Activated T-helper 2 cell treated with anti-CD3 and anti-CD28 coated beads, Interferon-gamma antibody, Interleukin-2, Interleukin-4, amounts not matched to agents 10 μg/mL and 5 μg/mL and 100 μg/mL, durations not matched to agents 14 hours and 24 hours and 36 hours (primary cell): ENCODE measurements at regions not wholly inside any gene's neighbourhood (a gene's known extent, or its start where the extent isn't known, plus 50 kb on each side); places are given as distances from the start of the nearest gene placed in this dataset.

Experiments
- DNase-seq: peaks from one replicate; pipeline ENCODE4 v3.0.0; 2021; ENCODE audit warnings: low spot score
- H3K27ac Mint-ChIP-seq: one replicate; pipeline ENCODE4 v1.8.0; 2021; ENCODE audit warnings: mixed read lengths
- H3K27me3 Mint-ChIP-seq: one replicate; pipeline ENCODE4 v1.8.0; 2021; ENCODE audit warnings: low read depth, mixed read lengths
- H3K36me3 Mint-ChIP-seq: one replicate; pipeline ENCODE4 v1.8.0; 2021; ENCODE audit warnings: low read depth, mixed read lengths
- H3K4me1 Mint-ChIP-seq: one replicate; pipeline ENCODE4 v1.8.0; 2021; ENCODE audit warnings: low read depth, mixed read lengths
- H3K4me3 Mint-ChIP-seq: one replicate; pipeline ENCODE4 v1.8.0; 2021; ENCODE audit warnings: low read depth, mild to moderate bottlenecking, moderate library complexity, mixed read lengths
- H3K9me3 Mint-ChIP-seq: one replicate; pipeline ENCODE4 v1.8.0; 2021; ENCODE audit warnings: mixed read lengths
- intact Hi-C: fragments of 100-400 bp; cut with micrococcal nuclease; formaldehyde crosslinking; loops from one replicate; pipeline ENCODE4 v1.15.1; 2023

- Mint-ChIP-seq H3K27me3 (no peaks in the 10 kb centered on the region), H3K9me3 (no peaks in the 10 kb centered on the region), H3K27ac (no peak overlapping the region), H3K4me3 (no peak overlapping the region), H3K4me1 (no peaks in the 10 kb centered on the region), H3K36me3 (no peaks in the 10 kb centered on the region)
- DNase-seq, result no peak
- intact Hi-C loops, result no loop called here
These were observed 69.0 kb upstream of the KAZN start for GRCh38 chr1:14529475-14529874.

- Mint-ChIP-seq H3K36me3 (no peaks in the 10 kb centered on the region), H3K4me3 (no peak overlapping the region), H3K9me3 (no peaks in the 10 kb centered on the region), H3K4me1 (no peaks in the 10 kb centered on the region), H3K27ac (no peak overlapping the region), H3K27me3 (no peaks in the 10 kb centered on the region)
- intact Hi-C loops, result no loop called here
- no peak for DNase-seq
These were observed 67.0 kb upstream of the KAZN start for GRCh38 chr1:14531519-14531918.

DNA sequence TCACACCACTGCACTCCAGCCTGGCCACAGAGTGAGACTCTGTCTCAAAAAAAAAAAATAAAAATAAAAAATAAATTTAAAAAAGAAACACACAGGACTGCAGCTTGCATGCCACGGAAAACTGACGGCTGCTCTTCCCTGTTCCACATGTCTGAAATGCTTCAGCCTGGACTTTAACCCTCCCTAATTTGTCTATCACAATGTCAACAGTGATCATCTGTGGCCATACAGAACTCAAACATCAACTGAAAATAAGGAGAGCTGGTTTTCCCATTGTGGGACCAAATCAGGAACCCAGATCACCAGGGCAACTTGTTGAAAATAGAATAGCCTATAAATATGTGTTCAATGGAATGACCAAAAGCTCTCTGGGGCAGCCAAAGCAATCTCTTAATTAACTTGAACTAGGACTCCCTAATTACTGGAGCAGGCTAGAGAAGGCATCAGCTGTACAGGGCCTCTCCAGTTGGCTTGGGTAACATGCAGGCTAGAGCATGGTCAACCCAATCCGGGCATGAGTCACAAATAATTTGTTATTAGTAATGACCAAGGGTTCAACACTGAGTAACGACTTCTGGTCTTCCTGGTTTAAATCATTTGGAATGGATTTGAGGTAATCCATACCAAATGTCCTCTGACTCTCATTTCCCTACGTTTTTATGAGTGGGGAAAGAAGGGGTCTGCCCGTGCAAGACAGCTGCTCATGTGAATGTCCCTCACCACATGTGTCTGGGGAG lies 62.7 kb upstream of the KAZN start:
- no peaks in the 10 kb centered on the region for H3K4me1 Mint-ChIP-seq
- H3K27ac Mint-ChIP-seq, result no peak overlapping the region
- H3K27me3 Mint-ChIP-seq, result no peaks in the 10 kb centered on the region
- intact Hi-C loops, result no loop called here
- H3K9me3 Mint-ChIP-seq, result no peaks in the 10 kb centered on the region
- DNase-seq, result no peak
- no peak overlapping the region for H3K4me3 Mint-ChIP-seq
- no peaks in the 10 kb centered on the region for H3K36me3 Mint-ChIP-seq

- Mint-ChIP-seq H3K4me1 (no peaks in the 10 kb centered on the region), H3K4me3 (no peak overlapping the region)
These were observed 60.1 kb upstream of the KAZN start for GRCh38 chr1:14538335-14538734.

DNA sequence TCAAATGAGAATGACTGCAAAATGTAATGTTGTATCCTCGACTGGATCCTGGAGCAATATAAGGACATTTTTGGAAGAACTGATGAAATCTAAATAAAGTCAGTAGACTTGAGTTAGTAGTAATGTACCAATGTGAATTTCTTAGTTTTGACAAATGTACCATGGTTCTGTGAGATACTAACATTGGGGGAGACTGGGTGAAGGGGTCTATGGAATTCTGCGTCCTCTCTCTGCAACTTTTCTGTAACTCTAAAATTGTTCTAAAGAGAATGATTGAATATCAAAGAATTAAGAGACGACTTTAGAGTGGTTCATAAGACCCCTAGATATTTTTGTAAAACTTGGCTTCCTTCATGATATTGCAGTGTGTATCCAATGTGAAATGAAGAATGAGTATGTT lies 59.2 kb upstream of the KAZN start:
- Mint-ChIP-seq H3K27ac (no peak overlapping the region), H3K4me3 (no peak overlapping the region), H3K9me3 (no peaks in the 10 kb centered on the region), H3K4me1 (no peaks in the 10 kb centered on the region), H3K27me3 (no peaks in the 10 kb centered on the region), H3K36me3 (no peaks in the 10 kb centered on the region)
- intact Hi-C loops, result no loop called here
- DNase-seq, result no peak

More at GRCh38 chr1:14538335-14538734, 60.1 kb upstream of the KAZN start:
- Mint-ChIP-seq H3K36me3 (no peaks in the 10 kb centered on the region), H3K27ac (no peak overlapping the region), H3K9me3 (no peaks in the 10 kb centered on the region), H3K27me3 (no peaks in the 10 kb centered on the region)
- no peak for DNase-seq
- intact Hi-C loops, result no loop called here

DNA sequence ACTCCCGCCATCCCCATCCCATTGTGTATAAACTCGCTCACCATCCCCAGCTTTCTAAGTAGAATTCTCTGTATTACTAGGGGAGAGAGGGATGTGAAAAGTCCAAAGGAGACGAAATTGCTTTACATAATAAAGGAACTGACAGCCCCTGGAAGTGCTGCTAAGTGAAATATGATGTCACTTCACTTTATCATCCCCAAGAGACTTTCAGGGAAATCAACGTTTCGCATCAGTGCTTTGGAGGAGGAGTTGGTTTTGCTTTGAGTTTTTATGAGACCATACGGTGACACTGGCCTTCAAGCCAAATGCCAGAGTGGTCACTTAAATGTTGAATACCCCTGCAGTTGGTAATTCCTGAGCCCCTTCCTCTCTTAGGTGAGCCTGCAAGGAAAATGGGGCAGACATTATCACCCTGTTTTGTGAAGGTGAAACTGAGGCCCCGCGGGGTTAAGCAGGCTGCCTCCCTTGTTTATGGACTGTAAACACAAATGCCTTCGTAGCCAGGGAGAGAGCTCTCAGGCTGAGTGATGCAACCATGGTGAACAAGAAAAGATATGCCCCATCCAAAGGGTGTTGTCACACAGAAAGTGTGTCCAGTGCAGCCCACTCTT lies 58.4 kb upstream of the KAZN start:
- DNase-seq, result no peak
- Mint-ChIP-seq H3K4me3 (no peak overlapping the region), H3K36me3 (no peaks in the 10 kb centered on the region), H3K27me3 (no peaks in the 10 kb centered on the region), H3K27ac (no peak overlapping the region), H3K4me1 (no peaks in the 10 kb centered on the region), H3K9me3 (no peaks in the 10 kb centered on the region)
- intact Hi-C loops, result no loop called here

DNA sequence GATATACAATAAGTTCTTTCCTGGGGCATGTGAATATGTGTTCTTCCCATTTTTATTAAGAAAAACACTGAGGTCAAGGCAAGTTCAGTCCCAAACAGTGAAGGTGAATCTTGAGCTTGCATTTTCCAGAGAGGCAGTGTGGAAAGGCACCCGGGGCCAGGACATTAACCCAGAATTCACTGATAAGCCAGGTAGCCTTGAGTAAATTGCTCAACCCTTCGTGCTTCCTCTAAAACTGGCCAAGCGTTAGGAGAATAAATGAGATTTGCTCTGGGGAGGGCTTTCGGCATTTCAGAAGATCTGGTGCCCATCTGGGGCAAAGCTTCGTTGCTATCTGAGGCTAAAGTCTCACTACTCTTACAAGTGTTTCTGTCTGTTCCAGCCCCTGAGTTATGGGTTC lies 57.1 kb upstream of the KAZN start:
- intact Hi-C loops, result no loop called here
- Mint-ChIP-seq H3K36me3 (no peaks in the 10 kb centered on the region), H3K27ac (no peak overlapping the region), H3K9me3 (no peaks in the 10 kb centered on the region), H3K4me3 (no peak overlapping the region), H3K27me3 (no peaks in the 10 kb centered on the region), H3K4me1 (no peaks in the 10 kb centered on the region)
- no peak for DNase-seq

DNA sequence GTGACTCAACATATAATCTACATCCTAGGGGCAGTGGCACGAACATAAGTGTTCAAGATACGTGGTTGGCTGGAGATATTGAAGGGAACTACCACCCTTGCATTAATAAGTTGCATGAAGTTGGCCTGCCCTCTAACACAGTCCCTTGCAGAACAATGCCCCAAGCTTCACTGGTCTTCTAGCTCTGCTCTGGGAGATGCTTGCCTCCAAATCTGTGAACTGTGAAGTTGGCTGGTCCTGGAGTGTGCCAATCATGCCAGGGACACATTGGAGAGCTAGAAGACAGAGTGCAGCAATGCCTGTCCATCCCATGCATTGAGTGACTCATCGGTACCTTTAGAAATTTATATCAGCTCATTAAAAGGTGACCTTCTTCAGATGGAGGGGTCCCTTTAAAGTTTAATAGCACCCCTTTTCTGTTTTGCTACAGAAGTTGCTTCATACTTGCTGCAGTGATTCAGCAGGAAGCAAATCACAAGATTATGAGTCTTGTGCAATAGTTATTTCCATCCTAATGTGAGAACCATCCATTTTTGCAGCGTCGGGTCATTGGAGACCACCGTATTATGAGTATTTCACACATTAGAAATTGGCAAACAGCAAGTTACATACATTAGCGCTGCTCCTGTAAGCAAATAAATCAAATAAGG lies 55.2 kb upstream of the KAZN start:
- Mint-ChIP-seq H3K4me1 (no peaks in the 10 kb centered on the region), H3K27ac (no peak overlapping the region), H3K36me3 (no peaks in the 10 kb centered on the region), H3K27me3 (no peaks in the 10 kb centered on the region), H3K9me3 (no peaks in the 10 kb centered on the region), H3K4me3 (no peak overlapping the region)
- DNase-seq, result no peak
- intact Hi-C loops, result no loop called here

DNA sequence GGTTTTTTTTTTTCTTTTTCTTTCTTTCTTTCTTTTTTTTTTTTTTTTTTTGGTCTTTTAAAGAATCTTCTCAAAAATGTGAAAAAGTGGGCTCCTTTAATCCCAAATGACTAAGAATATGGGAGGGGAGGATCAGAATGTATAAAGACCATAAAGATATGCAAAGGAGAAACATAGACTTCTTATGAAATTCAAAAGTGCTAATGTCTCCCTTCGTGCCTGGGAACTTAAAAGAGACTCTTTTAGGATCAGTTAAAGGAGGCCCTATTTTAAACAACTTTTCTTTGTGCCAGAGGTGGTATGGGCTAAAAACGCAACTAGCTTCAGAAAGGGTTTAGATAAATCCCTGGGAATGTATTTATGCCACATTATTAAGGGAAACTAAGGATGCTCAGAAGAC lies 54.2 kb upstream of the KAZN start:
- DNase-seq, result no peak
- H3K4me1 Mint-ChIP-seq, result no peaks in the 10 kb centered on the region
- no peaks in the 10 kb centered on the region for H3K9me3 Mint-ChIP-seq
- no peaks in the 10 kb centered on the region for H3K36me3 Mint-ChIP-seq
- H3K27ac Mint-ChIP-seq, result no peak overlapping the region
- H3K27me3 Mint-ChIP-seq, result no peaks in the 10 kb centered on the region
- no peak overlapping the region for H3K4me3 Mint-ChIP-seq
- intact Hi-C loops, result no loop called here

GRCh38 chr1:14545422-14546025 lies 53.0 kb upstream of the KAZN start:
- DNase-seq, result no peak
- intact Hi-C loops, result no loop called here

GRCh38 chr1:14546416-14546815 lies 52.1 kb upstream of the KAZN start:
- no peaks in the 10 kb centered on the region for H3K4me1 Mint-ChIP-seq
- H3K4me3 Mint-ChIP-seq, result no peak overlapping the region
- no peaks in the 10 kb centered on the region for H3K9me3 Mint-ChIP-seq
- no peak for DNase-seq
- H3K27ac Mint-ChIP-seq, result no peak overlapping the region
- H3K27me3 Mint-ChIP-seq, result no peaks in the 10 kb centered on the region
- H3K36me3 Mint-ChIP-seq, result no peaks in the 10 kb centered on the region
- intact Hi-C loops, result no loop called here

More at GRCh38 chr1:14545422-14546025, 53.0 kb upstream of the KAZN start:
- Mint-ChIP-seq H3K27me3 (no peaks in the 10 kb centered on the region), H3K36me3 (no peaks in the 10 kb centered on the region), H3K27ac (no peak overlapping the region), H3K9me3 (no peaks in the 10 kb centered on the region), H3K4me1 (no peaks in the 10 kb centered on the region), H3K4me3 (no peak overlapping the region)
